PFSK-1 (cell line): ENCODE measurements at regions not wholly inside any gene's neighbourhood (a gene's known extent, or its start where the extent isn't known, plus 50 kb on each side); places are given as distances from the start of the nearest gene placed in this dataset.

ENCODE experiments used
- FOXP2 ChIP-seq: optimal IDR thresholded peaks from 2 replicates; pipeline ENCODE3; 2011; ENCODE audit warnings: borderline replicate concordance, control low read depth, inconsistent platforms; ENCODE audit not compliant: insufficient read depth; ENCODE audit errors: extremely low read length, extremely low read depth
- POLR2AphosphoS5 ChIP-seq: IDR thresholded peaks from 2 replicates; pipeline ENCODE4 v1.6.1; 2012; ENCODE audit warnings: low read depth, mild to moderate bottlenecking, control low read depth, low read length, moderate library complexity
- SIN3A ChIP-seq: IDR thresholded peaks from 2 replicates; pipeline ENCODE4 v1.6.1; 2012; ENCODE audit warnings: mild to moderate bottlenecking, low read length, moderate library complexity, borderline replicate concordance; ENCODE audit not compliant: insufficient read depth
- TAF1 ChIP-seq: IDR thresholded peaks from 2 replicates; pipeline ENCODE4 v1.6.1; 2012; ENCODE audit warnings: low read length, control low read depth, borderline replicate concordance; ENCODE audit not compliant: insufficient read depth
- TF ChIP-seq, protein P1 (sequence below), 2 experiments: IDR thresholded peaks; 2 replicates each; pipeline versions ENCODE4 v1.6.1 to v1.8.0; 2011 to 2012; ENCODE audit warnings: low read depth in 2 of 2, low read length in 2 of 2, control low read depth in 1 of 2, inconsistent platforms in 1 of 2, mild to moderate bottlenecking in 1 of 2, moderate library complexity in 1 of 2; ENCODE audit not compliant: insufficient read depth in 1 of 2

DNA sequence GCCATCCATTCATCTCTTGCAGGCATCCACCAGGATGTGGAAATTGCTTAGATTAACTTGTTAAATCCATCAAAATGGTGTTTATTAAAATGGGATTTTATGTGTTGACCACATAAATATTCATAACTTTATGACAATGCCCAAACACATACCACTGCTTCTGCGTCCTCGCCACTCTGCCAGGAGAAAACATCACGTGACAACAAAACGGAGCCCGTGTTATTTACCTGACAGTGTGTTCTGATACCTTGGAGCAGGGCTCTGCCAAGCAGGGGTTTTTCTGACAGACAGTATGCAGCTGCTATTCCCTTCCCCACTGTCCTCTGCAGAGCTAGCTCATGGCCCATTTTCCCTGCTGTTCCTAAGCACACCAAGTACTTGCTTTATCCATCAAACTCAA, 279.5 kb upstream of the CHD6 start:
- TF ChIP-seq, protein P1, sequence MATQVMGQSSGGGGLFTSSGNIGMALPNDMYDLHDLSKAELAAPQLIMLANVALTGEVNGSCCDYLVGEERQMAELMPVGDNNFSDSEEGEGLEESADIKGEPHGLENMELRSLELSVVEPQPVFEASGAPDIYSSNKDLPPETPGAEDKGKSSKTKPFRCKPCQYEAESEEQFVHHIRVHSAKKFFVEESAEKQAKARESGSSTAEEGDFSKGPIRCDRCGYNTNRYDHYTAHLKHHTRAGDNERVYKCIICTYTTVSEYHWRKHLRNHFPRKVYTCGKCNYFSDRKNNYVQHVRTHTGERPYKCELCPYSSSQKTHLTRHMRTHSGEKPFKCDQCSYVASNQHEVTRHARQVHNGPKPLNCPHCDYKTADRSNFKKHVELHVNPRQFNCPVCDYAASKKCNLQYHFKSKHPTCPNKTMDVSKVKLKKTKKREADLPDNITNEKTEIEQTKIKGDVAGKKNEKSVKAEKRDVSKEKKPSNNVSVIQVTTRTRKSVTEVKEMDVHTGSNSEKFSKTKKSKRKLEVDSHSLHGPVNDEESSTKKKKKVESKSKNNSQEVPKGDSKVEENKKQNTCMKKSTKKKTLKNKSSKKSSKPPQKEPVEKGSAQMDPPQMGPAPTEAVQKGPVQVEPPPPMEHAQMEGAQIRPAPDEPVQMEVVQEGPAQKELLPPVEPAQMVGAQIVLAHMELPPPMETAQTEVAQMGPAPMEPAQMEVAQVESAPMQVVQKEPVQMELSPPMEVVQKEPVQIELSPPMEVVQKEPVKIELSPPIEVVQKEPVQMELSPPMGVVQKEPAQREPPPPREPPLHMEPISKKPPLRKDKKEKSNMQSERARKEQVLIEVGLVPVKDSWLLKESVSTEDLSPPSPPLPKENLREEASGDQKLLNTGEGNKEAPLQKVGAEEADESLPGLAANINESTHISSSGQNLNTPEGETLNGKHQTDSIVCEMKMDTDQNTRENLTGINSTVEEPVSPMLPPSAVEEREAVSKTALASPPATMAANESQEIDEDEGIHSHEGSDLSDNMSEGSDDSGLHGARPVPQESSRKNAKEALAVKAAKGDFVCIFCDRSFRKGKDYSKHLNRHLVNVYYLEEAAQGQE (IDR thresholded peaks at IDR 0.05; ENCODE audit: insufficient read depth in 1 of 2, low read depth in 2 of 2, low read length in 2 of 2), result no peak
- TF ChIP-seq FOXP2 (no peak), TAF1 (no peak), SIN3A (no peak), POLR2AphosphoS5 (no peak)

DNA sequence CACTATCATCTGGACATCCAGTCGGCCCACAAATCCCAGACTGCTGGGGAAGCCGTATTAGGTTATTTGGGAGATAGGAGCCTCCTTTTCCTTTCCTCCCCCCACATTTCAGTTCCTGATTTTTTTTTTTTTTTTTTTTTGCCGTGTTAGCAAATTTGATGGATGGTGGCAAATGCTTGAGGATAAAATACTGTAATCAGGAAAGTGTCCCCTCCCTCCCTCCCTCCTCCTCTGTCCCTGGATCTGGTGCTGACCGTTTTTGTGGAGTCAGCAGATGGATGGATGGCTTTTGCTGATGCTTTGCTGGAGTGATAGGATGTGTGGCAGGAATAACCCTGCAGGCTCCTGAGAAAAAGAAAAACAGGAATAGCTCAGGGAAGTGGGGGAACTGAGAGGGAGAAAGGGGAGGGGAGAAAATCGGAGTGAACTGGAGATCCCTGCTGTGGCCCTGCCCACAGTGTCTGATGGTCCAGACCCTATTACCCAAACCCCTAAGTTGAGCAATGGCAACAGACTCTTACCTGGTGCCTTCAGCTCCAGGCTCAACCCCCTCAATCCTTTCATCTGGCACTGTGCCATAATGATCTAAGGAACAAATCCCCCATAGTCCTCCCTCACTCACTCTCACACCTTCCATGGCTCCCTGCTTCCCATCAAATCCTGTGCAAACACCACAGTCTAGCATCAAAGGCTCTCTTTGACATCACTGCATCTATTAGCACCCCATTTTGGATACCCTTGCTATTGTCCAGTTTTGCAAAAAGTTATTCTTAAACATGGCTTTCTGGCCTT, 277.3 kb upstream of the CHD6 start:
- TF ChIP-seq TAF1 (no peak), FOXP2 (no peak), POLR2AphosphoS5 (no peak), SIN3A (no peak)
- TF ChIP-seq, protein P1 (IDR thresholded peaks at IDR 0.05; ENCODE audit: insufficient read depth in 1 of 2, low read depth in 2 of 2, low read length in 2 of 2), result no peak

DNA sequence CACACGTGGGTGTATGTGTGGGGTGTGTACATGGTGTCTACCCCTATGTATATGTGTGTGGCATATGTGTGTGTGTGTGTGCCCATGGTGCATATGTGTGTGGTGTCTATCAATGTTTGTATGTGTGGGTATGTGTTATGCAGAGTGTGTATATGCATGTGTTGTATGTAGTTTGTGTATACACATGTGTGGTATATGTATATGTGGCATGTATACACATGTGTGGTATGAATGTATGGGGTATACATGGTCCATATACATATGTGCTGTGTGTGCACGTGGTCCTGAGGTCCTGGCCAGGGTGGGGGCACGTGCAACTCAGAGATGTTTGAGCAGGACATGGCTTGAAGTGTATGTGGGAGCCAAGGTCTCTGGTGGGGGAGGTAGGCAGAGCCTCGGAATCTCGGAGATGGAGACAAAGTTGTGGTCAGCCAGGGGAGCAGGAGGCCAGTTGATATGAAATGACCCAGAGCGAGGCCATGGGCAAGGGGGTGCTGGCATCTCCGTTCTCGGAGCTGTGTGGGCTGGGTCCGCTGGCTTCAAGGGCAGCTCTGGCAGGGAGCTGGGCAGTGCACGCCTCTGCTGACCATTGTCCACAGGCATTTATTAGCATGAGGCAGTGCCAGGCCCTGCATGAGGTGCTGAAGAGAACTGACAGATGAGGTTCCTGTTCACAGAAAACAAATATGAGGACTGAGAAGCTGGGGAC, 276.2 kb upstream of the CHD6 start:
- TF ChIP-seq POLR2AphosphoS5, result no peak
- no peak for TF ChIP-seq TAF1
- TF ChIP-seq FOXP2, result no peak
- TF ChIP-seq, protein P1 (IDR thresholded peaks at IDR 0.05; ENCODE audit: insufficient read depth in 1 of 2, low read depth in 2 of 2, low read length in 2 of 2), result no peak
- no peak for TF ChIP-seq SIN3A

DNA sequence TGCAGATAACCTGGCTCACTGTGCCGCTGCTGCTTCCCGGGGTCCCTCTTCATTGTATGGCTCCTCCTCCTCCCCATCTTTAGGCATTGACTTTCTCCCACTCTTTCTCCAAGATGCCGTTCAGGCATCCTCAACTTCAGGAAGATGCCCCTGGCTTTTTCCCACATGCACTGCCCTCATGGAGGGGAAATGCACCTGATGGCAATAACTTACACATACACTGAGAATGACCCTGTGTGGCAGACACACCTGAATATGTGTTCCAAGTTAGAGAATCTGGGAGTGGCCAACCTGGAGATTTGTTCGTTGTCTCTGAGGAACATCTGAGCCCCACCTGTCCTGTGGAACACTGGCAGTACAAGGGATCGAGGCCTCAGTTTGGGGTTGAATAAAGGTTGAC, 273.9 kb upstream of the CHD6 start:
- TF ChIP-seq SIN3A (no peak), FOXP2 (no peak), TAF1 (no peak), POLR2AphosphoS5 (no peak)
- TF ChIP-seq, protein P1 (IDR thresholded peaks at IDR 0.05; ENCODE audit: insufficient read depth in 1 of 2, low read depth in 2 of 2, low read length in 2 of 2), result no peak
